ENCODE measurements at regions not wholly inside any gene's neighbourhood (a gene's known extent, or its start where the extent isn't known, plus 50 kb on each side); places are given as distances from the start of the nearest gene placed in this dataset.

- TF ChIP-seq CTCF (IDR thresholded peaks at IDR 0.05; ENCODE audit: low read depth, low read length, poor library complexity, severe bottlenecking) (no peak), EZH2phosphoT487 (IDR thresholded peaks at IDR 0.05; ENCODE audit: borderline replicate concordance, low read length) (no peak)
Observed at GRCh38 chr13:111555268-111555808, 234.9 kb downstream of the TEX29 start.

All from DOHH2 (cell line).